Subcutaneous abdominal adipose tissue (tissue), 5 donors: ENCODE measurements at regions not wholly inside any gene's neighbourhood (a gene's known extent, or its start where the extent isn't known, plus 50 kb on each side); places are given as distances from the start of the nearest gene placed in this dataset.
"Not testable (repeated sequence)": the region's sequence is repeated elsewhere in the genome, so short reads cannot be mapped to it uniquely, and the experiment has no call there.

Experiments used
- H3K27ac ChIP-seq: one replicate; pipeline ENCODE4 v1.7.0; 2013; ENCODE audit warnings: low read depth, mild to moderate bottlenecking, inconsistent platforms, low read length, moderate library complexity
- H3K27me3 ChIP-seq, 5 donors: one replicate each; pipeline ENCODE4 v1.7.0; 2013; ENCODE audit warnings: low read length in 5 of 5, inconsistent platforms in 1 of 5; ENCODE audit not compliant: control insufficient read depth in 5 of 5, insufficient read depth in 4 of 5
- H3K36me3 ChIP-seq, 5 donors: one replicate each; pipeline ENCODE4 v1.7.0; 2013; ENCODE audit warnings: low read length in 5 of 5; ENCODE audit not compliant: control insufficient read depth in 5 of 5, insufficient read depth in 5 of 5
- H3K4me1 ChIP-seq, 5 donors: one replicate each; pipeline ENCODE4 v1.7.0; 2013; ENCODE audit warnings: low read length in 5 of 5, mild to moderate bottlenecking in 3 of 5, moderate library complexity in 1 of 5; ENCODE audit not compliant: control insufficient read depth in 5 of 5, insufficient read depth in 5 of 5
- H3K4me3 ChIP-seq, 5 donors: one replicate each; pipeline ENCODE4 v1.7.0; 2013; ENCODE audit warnings: low read length in 5 of 5, low read depth in 1 of 5
- H3K9ac ChIP-seq, 5 donors: one replicate each; pipeline ENCODE4 v1.7.0; 2013; ENCODE audit warnings: low read length in 5 of 5, mild to moderate bottlenecking in 4 of 5, moderate library complexity in 3 of 5
- H3K9me3 ChIP-seq, 5 donors: one replicate each; pipeline ENCODE4 v1.7.0; 2013; ENCODE audit warnings: low read length in 5 of 5; ENCODE audit not compliant: control insufficient read depth in 5 of 5
- donor health status: healthy.
- donor health status: healthy.
- donor health status: healthy.
- donor health status: healthy.
- donor health status: healthy.

DNA sequence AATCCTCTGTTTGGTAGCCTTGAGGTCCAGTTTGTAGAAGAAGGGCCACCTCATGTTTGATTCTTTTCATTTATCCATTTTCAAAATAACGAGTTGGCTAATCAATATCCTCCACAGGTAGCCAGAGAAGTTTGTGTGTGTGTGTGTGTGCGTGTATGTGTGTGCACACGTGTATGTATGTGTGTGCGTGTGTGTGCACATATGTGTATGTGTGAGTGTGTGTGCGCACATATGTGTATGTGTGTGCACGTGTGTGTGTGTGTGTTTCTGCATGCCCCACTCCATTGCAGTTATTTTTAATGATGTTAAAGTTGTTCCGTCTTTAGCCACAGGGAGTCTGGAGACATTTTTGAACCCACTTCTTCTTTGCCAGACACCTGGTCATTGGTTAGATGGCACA lies 112.8 kb upstream of the PRKCQ start:
- Histone ChIP-seq H3K9ac (no peak overlapping the region), H3K27me3 (peaks cover 0 to 3% (median 0%) of the 10 kb centered on the region in 5 donors), H3K4me1 (peaks cover 0 to 6% (median 0%) of the 10 kb centered on the region in 5 donors), H3K27ac (no peak overlapping the region), H3K9me3 (no peaks in the 10 kb centered on the region), H3K4me3 (no peak overlapping the region), H3K36me3 (no peaks in the 10 kb centered on the region)

DNA sequence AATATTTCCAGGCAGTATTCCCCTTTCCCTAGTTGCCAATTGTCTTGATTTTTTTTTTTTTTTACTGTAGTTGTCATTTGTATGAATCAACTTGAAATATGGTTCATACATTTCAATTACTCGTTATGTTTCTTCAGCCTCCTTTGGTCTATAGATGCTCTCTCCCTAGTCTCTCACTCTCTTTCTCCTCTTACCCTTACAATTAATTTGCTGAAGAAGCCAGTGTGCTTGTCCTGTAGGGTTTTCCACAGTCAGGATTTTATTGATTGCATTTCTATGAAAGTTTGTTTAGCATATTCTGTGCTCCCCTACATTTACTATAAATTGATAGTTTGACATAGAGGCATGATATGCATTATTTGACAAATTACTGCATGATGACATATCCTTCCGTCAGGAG lies 112.0 kb upstream of the PRKCQ start:
- peaks cover 0 to 4% (median 2%) of the 10 kb centered on the region in 5 donors for H3K27me3 ChIP-seq
- H3K4me1 ChIP-seq, result peaks cover 0 to under 1% (median 0%) of the 10 kb centered on the region in 5 donors
- H3K36me3 ChIP-seq, result no peaks in the 10 kb centered on the region
- H3K9me3 ChIP-seq, result no peaks in the 10 kb centered on the region
- no peak overlapping the region for H3K9ac ChIP-seq
- no peak overlapping the region for H3K4me3 ChIP-seq
- H3K27ac ChIP-seq, result no peak overlapping the region

DNA sequence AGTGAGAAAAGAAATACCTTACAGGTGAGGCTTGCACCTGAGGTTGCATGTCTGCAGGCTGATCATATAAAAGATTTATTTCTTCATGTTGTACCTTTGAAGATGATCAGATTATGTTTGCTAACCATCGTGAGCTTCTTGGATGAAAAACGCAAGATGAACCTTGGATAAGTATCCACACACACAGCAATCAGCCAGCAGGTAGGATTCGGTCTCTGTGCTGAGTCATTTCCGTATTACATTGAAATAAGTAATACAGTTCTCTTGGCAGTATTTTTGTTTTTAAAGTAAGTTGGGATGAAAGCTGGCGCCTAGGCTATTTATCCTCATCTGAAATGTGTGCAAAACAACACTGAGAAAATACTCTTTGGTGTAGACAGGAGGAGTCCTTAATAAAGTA lies 109.0 kb upstream of the PRKCQ start:
- Histone ChIP-seq H3K27ac (no peak overlapping the region), H3K4me1 (no peaks in the 10 kb centered on the region), H3K36me3 (no peaks in the 10 kb centered on the region), H3K4me3 (no peak overlapping the region), H3K27me3 (peaks cover 0 to 4% (median 2%) of the 10 kb centered on the region in 5 donors), H3K9me3 (no peaks in the 10 kb centered on the region), H3K9ac (no peak overlapping the region)

DNA sequence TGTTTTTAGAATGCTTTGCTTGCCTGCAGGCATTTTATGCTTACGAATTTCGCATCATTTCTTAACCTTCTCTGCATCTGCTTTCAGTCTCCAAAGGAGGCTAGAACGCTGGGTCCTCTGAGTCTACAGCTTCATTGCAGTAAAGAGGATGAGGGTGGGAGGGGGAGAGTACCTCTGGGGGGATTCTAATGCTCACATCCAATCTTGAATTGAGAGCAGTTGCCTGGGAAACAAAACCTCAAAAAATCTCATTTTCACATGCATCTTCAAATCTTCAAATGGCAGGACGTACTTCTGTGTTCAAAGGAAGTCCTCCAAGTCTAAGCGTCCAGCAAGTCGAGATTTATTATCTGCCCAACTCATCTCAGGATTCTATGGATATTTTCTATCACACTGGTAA lies 100.7 kb upstream of the PRKCQ start:
- no peaks in the 10 kb centered on the region for H3K4me1 ChIP-seq

DNA sequence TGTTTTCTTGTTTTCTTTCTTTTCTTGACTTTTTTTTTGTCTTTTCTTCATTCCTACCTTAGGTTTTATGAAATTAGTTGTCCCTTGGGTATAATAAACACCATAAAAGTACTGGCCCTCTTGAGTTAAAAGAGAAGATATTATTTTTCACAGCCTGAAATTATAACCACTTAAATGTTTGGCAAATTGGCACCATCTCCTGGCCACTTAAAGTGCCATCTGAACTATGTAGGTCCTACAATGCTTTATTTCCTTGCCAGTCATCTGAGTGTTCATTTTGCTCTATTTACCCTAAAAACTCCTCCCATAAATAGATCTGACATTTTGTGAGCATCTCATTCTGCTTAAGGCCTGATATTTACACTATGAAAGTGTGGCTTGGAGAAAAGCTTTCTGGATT lies 98.9 kb upstream of the PRKCQ start:
- Histone ChIP-seq H3K4me3 (no peak overlapping the region), H3K27ac (no peak overlapping the region), H3K9ac (no peak overlapping the region), H3K4me1 (peaks cover 0 to 6% (median 0%) of the 10 kb centered on the region in 5 donors), H3K9me3 (no peaks in the 10 kb centered on the region), H3K36me3 (no peaks in the 10 kb centered on the region), H3K27me3 (peaks cover 0 to 2% (median 0%) of the 10 kb centered on the region in 5 donors)

More for the DNA sequence above, 100.7 kb upstream of the PRKCQ start:
- Histone ChIP-seq H3K27ac (no peak overlapping the region), H3K9me3 (no peaks in the 10 kb centered on the region), H3K27me3 (no peaks in the 10 kb centered on the region), H3K36me3 (no peaks in the 10 kb centered on the region), H3K4me3 (no peak overlapping the region), H3K9ac (no peak overlapping the region)

DNA sequence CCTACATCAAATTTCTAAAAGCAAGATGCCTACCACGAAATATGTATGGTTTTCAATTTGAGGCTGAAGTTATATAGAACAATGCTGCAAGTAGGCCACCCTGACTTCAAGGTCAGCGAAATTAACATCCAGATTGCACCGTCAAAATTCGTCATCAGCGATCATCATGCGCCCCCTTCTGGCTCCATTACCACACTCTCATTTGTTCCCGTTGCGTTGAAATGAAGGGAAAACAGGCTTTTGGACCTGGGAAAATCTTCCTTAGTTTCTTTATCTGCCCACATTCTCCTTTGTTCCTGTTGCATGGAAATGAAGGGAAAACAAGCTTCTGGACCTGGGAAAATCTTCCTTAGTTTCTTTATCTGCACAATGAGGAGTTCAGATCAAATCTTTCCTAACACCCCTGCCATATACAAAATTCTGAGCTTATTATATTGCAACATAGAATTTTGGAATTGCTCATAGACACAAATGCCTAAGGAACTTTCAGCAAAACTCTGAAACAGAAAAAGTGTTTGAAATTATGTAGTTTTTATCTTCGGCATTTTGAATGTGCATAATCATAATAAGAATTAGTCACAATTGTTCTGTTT lies 98.2 kb upstream of the PRKCQ start:
- Histone ChIP-seq H3K27me3 (peaks cover 0 to 2% (median 0%) of the 10 kb centered on the region in 5 donors), H3K9ac (no peak overlapping the region), H3K4me1 (peaks cover 0 to 6% (median 0%) of the 10 kb centered on the region in 5 donors), H3K36me3 (no peaks in the 10 kb centered on the region), H3K27ac (no peak overlapping the region), H3K4me3 (no peak overlapping the region), H3K9me3 (no peaks in the 10 kb centered on the region)

DNA sequence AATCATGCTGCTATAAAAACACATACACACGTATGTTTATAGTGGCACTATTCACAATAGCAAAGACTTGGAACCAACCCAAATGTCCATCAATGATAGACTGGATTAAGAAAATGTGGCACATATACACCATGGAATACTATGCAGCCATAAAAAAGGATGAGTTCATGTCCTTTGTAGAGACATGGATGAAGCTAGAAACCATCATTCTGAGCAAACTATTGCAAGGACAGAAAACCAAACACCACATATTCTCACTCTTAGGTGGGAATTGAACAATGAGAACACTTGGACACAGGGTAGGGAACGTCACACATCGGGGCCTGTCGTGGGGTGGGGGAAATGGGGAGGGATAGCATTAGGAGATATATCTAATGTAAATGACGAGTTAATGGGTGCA lies 97.1 kb upstream of the PRKCQ start:
- H3K4me3 ChIP-seq, H3K27me3 ChIP-seq, H3K27ac ChIP-seq, H3K9me3 ChIP-seq, H3K9ac ChIP-seq, H3K36me3 ChIP-seq: not testable (repeated sequence)
- peaks cover 0 to 10% (median 5%) of the 10 kb centered on the region in 5 donors for H3K4me1 ChIP-seq

DNA sequence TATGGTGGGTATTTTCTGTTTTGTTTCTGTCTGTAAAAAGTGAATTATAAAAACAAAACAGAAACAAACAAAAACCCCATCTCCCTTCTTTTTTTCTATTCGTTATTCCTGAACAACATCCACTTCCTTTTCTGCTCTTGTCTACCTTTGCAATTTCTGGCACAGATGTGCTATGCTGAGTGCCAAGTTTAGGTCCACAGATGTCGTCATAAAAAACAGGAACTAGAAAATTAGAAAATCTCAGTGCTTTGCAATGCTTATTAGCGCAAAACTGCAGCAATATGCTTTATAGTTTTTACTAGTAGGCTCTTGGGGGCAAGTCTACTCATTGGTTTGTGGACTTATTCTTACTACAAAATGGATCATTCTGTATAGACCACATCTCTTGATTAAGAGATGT lies 94.2 kb upstream of the PRKCQ start:
- Histone ChIP-seq H3K9ac (no peak overlapping the region), H3K27ac (no peak overlapping the region), H3K9me3 (no peaks in the 10 kb centered on the region), H3K4me3 (no peak overlapping the region), H3K36me3 (no peaks in the 10 kb centered on the region), H3K27me3 (peaks cover 0 to 2% (median 0%) of the 10 kb centered on the region in 5 donors), H3K4me1 (peaks cover 3 to 18% (median 9%) of the 10 kb centered on the region in 5 donors)

DNA sequence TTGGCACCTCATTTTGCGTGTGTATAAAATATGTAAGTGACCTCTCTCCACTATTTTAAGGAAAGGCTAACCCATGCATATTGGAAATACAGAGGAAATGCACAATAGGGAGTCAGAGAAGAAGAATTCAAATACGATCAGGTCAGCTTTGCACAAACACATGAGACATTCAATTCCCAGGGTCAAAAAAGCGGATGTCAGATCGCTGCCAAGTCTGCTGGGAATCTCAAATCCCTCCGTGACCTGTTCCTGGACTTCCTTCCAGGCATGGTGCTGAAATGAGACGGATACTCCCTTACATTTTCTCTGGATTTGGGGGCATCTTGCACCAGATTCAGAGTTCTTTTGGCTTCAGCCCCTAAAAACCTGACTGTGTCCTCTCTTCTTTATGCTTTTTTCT lies 91.9 kb upstream of the PRKCQ start:
- peaks cover 3 to 18% (median 9%) of the 10 kb centered on the region in 5 donors for H3K4me1 ChIP-seq
- H3K4me3 ChIP-seq, result no peak overlapping the region
- no peaks in the 10 kb centered on the region for H3K36me3 ChIP-seq
- no peak overlapping the region for H3K27ac ChIP-seq
- H3K9me3 ChIP-seq, result no peaks in the 10 kb centered on the region
- peaks cover 0 to 3% (median 0%) of the 10 kb centered on the region in 5 donors for H3K27me3 ChIP-seq
- H3K9ac ChIP-seq, result no peak overlapping the region

DNA sequence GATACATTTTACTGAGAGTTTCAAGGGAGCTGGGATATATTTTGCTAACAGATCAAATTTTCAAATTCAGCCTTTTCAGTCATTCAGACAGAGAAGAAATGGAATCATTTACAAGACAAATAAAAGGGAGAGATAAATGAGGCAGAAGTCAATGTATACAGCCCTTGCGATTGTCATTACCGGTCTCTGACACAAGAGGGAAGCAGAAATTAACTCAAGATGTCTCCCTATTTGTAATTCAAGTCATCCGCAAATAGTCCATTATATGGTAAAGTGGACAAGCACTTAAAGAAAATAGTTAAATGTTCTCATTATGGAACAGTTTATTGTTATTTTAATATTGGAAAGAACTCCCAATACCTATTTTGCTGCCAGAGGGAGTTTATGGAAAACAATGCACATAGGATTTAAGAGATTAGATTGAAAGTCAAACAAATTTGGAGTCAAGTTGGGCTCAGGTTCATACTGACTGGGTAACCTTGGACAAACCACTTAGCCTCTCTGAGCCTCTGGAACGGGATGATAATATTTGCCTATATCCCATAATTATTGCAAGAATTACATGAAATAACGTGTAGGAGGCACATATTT lies 89.3 kb upstream of the PRKCQ start:
- Histone ChIP-seq H3K27ac (no peak overlapping the region), H3K36me3 (no peaks in the 10 kb centered on the region), H3K27me3 (peaks cover 0 to 3% (median 0%) of the 10 kb centered on the region in 5 donors), H3K4me1 (peaks cover 3 to 15% (median 9%) of the 10 kb centered on the region in 5 donors), H3K4me3 (no peak overlapping the region), H3K9me3 (no peaks in the 10 kb centered on the region), H3K9ac (no peak overlapping the region)
